Non-pigmented ciliary epithelial cell (primary cell): ENCODE measurements at regions not wholly inside any gene's neighbourhood (a gene's known extent, or its start where the extent isn't known, plus 50 kb on each side); places are given as distances from the start of the nearest gene placed in this dataset.
"Not testable (repeated sequence)": the region's sequence is repeated elsewhere in the genome, so short reads cannot be mapped to it uniquely, and the experiment has no call there.

Experiments
- DNase-seq: peaks from one replicate; pipeline ENCODE4 v3.0.0-alpha.2; 2010; ENCODE audit warnings: low read depth

GRCh38 chr2:189231719-189232323 lies 52.3 kb upstream of the COL5A2 start:
- no peak for DNase-seq

GRCh38 chr2:189232759-189233406 lies 53.3 kb upstream of the COL5A2 start:
- DNase-seq, result no peak

GRCh38 chr2:189233527-189233926 lies 54.0 kb upstream of the COL5A2 start:
- no peak for DNase-seq

GRCh38 chr2:189234991-189235390 lies 55.4 kb upstream of the COL5A2 start:
- DNase-seq, result no peak

GRCh38 chr2:189236066-189236465 lies 56.5 kb upstream of the COL5A2 start:
- no peak for DNase-seq

- no peak for DNase-seq
Observed at GRCh38 chr2:189238903-189239302, 59.3 kb upstream of the COL5A2 start.

- DNase-seq, result not testable (repeated sequence)
Observed at GRCh38 chr2:189243843-189244242, 64.3 kb upstream of the COL5A2 start.

GRCh38 chr2:189247276-189247675 lies 67.7 kb upstream of the COL5A2 start:
- no peak for DNase-seq

- DNase-seq, result no peak
Observed at GRCh38 chr2:189248141-189248540, 68.6 kb upstream of the COL5A2 start.

- DNase-seq, result no peak
Observed at GRCh38 chr2:189249171-189249570, 69.6 kb upstream of the COL5A2 start.

GRCh38 chr2:189249901-189250300 lies 70.3 kb upstream of the COL5A2 start:
- DNase-seq, result no peak

GRCh38 chr2:189252991-189253675 lies 73.6 kb upstream of the COL5A2 start:
- DNase-seq, result no peak

- no peak for DNase-seq
Observed at GRCh38 chr2:189253836-189254235, 74.3 kb upstream of the COL5A2 start.

- DNase-seq, result no peak
Observed at GRCh38 chr2:189254268-189254883, 74.8 kb upstream of the COL5A2 start.

- DNase-seq, result no peak
Observed at GRCh38 chr2:189255711-189256110, 76.2 kb upstream of the COL5A2 start.

GRCh38 chr2:189258616-189259365 lies 79.2 kb upstream of the COL5A2 start:
- DNase-seq, result no peak

- no peak for DNase-seq
Observed at GRCh38 chr2:189260361-189260814, 80.8 kb upstream of the COL5A2 start.

- no peak for DNase-seq
Observed at GRCh38 chr2:189261431-189261841, 81.9 kb upstream of the COL5A2 start.

- no peak for DNase-seq
Observed at GRCh38 chr2:189261916-189262315, 82.4 kb upstream of the COL5A2 start.

- DNase-seq, result no peak
Observed at GRCh38 chr2:189265696-189266320, 86.2 kb upstream of the COL5A2 start.

- DNase-seq, result no peak
Observed at GRCh38 chr2:189267491-189267890, 87.9 kb upstream of the COL5A2 start.
